ENCODE measurements at regions not wholly inside any gene's neighbourhood (a gene's known extent, or its start where the extent isn't known, plus 50 kb on each side); places are given as distances from the start of the nearest gene placed in this dataset.

DNA sequence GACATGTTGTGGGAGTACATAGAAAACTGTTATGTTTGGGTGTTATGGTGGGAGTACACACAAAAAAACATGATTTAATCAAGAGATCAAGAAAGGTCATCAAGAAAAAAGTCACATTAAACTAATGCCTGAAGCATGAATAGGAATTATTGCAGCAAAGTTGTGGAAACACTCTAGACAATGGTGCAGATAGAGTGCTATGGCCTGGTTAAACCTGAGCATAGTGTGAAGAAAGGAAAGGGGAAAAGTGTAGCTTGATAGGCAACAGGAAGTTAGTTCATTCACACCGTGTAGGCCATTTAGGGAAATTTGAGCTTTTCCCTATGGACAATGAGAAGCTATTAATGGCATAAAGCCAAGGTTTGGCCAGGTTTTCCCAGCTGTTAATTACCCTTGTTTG lies 162.1 kb upstream of the EMCN start:
- TF ChIP-seq, protein P1, sequence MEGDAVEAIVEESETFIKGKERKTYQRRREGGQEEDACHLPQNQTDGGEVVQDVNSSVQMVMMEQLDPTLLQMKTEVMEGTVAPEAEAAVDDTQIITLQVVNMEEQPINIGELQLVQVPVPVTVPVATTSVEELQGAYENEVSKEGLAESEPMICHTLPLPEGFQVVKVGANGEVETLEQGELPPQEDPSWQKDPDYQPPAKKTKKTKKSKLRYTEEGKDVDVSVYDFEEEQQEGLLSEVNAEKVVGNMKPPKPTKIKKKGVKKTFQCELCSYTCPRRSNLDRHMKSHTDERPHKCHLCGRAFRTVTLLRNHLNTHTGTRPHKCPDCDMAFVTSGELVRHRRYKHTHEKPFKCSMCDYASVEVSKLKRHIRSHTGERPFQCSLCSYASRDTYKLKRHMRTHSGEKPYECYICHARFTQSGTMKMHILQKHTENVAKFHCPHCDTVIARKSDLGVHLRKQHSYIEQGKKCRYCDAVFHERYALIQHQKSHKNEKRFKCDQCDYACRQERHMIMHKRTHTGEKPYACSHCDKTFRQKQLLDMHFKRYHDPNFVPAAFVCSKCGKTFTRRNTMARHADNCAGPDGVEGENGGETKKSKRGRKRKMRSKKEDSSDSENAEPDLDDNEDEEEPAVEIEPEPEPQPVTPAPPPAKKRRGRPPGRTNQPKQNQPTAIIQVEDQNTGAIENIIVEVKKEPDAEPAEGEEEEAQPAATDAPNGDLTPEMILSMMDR (IDR thresholded peaks at IDR 0.05): no peak
- TF ChIP-seq POLR2AphosphoS5 (IDR thresholded peaks at IDR 0.05) (no peak), POLR2A (IDR thresholded peaks at IDR 0.05) (no peak)

All from prostate gland (tissue), 2 donors.